ENCODE measurements at regions not wholly inside any gene's neighbourhood (a gene's known extent, or its start where the extent isn't known, plus 50 kb on each side); places are given as distances from the start of the nearest gene placed in this dataset.

- no peak for TF ChIP-seq POLR2A (IDR thresholded peaks at IDR 0.05; ENCODE audit: low read length)
- no peak for TF ChIP-seq GATA1 (IDR thresholded peaks at IDR 0.05; ENCODE audit: low read depth, low read length)
- no peak for DNase-seq
These were observed 689.4 kb downstream of the NOVA1 start for GRCh38 chr14:25908277-25909044.

- DNase-seq = no peak
- no peak for TF ChIP-seq POLR2A (IDR thresholded peaks at IDR 0.05; ENCODE audit: low read length)
- TF ChIP-seq GATA1 (IDR thresholded peaks at IDR 0.05; ENCODE audit: low read depth, low read length) = no peak
These were observed 693.4 kb downstream of the NOVA1 start for GRCh38 chr14:25904446-25904845.

GRCh38 chr14:25899197-25899596 lies 698.6 kb downstream of the NOVA1 start:
- DNase-seq = no peak
- no peak for TF ChIP-seq GATA1 (IDR thresholded peaks at IDR 0.05; ENCODE audit: low read depth, low read length)
- no peak for TF ChIP-seq POLR2A (IDR thresholded peaks at IDR 0.05; ENCODE audit: low read length)

GRCh38 chr14:25896777-25897176 lies 701.1 kb downstream of the NOVA1 start:
- no peak for DNase-seq
- TF ChIP-seq POLR2A (IDR thresholded peaks at IDR 0.05; ENCODE audit: low read length) (no peak), GATA1 (IDR thresholded peaks at IDR 0.05; ENCODE audit: low read depth, low read length) (no peak)

GRCh38 chr14:25895740-25896139 lies 702.1 kb downstream of the NOVA1 start:
- no peak for TF ChIP-seq POLR2A (IDR thresholded peaks at IDR 0.05; ENCODE audit: low read length)
- TF ChIP-seq GATA1 (IDR thresholded peaks at IDR 0.05; ENCODE audit: low read depth, low read length) = no peak
- no peak for DNase-seq

GRCh38 chr14:25887251-25887878 lies 710.5 kb downstream of the NOVA1 start:
- TF ChIP-seq POLR2A (IDR thresholded peaks at IDR 0.05; ENCODE audit: low read length) (no peak), GATA1 (IDR thresholded peaks at IDR 0.05; ENCODE audit: low read depth, low read length) (no peak)
- no peak for DNase-seq

- no peak for DNase-seq
- no peak for TF ChIP-seq GATA1 (IDR thresholded peaks at IDR 0.05; ENCODE audit: low read depth, low read length)
- TF ChIP-seq POLR2A (IDR thresholded peaks at IDR 0.05; ENCODE audit: low read length) = no peak
These were observed 713.2 kb downstream of the NOVA1 start for GRCh38 chr14:25884657-25885056.

GRCh38 chr14:25882899-25883298 lies 714.9 kb downstream of the NOVA1 start:
- no peak for DNase-seq
- TF ChIP-seq POLR2A (IDR thresholded peaks at IDR 0.05; ENCODE audit: low read length) (no peak), GATA1 (IDR thresholded peaks at IDR 0.05; ENCODE audit: low read depth, low read length) (no peak)

- no peak for TF ChIP-seq POLR2A (IDR thresholded peaks at IDR 0.05; ENCODE audit: low read length)
- TF ChIP-seq GATA1 (IDR thresholded peaks at IDR 0.05; ENCODE audit: low read depth, low read length) = no peak
- DNase-seq = no peak
These were observed 722.4 kb downstream of the NOVA1 start for GRCh38 chr14:25875475-25875874.

- no peak for DNase-seq
- TF ChIP-seq POLR2A (IDR thresholded peaks at IDR 0.05; ENCODE audit: low read length) = no peak
- no peak for TF ChIP-seq GATA1 (IDR thresholded peaks at IDR 0.05; ENCODE audit: low read depth, low read length)
These were observed 728.0 kb downstream of the NOVA1 start for GRCh38 chr14:25869854-25870253.

GRCh38 chr14:25868521-25869314 lies 729.1 kb downstream of the NOVA1 start:
- DNase-seq = no peak
- TF ChIP-seq GATA1 (IDR thresholded peaks at IDR 0.05; ENCODE audit: low read depth, low read length) = no peak
- no peak for TF ChIP-seq POLR2A (IDR thresholded peaks at IDR 0.05; ENCODE audit: low read length)

- no peak for DNase-seq
These were observed 736.4 kb downstream of the NOVA1 start for GRCh38 chr14:25861406-25861805.

GRCh38 chr14:25848601-25849000 lies 749.2 kb downstream of the NOVA1 start:
- no peak for DNase-seq

More at GRCh38 chr14:25861406-25861805, 736.4 kb downstream of the NOVA1 start:
- no peak for TF ChIP-seq GATA1 (IDR thresholded peaks at IDR 0.05; ENCODE audit: low read depth, low read length)
- no peak for TF ChIP-seq POLR2A (IDR thresholded peaks at IDR 0.05; ENCODE audit: low read length)

GRCh38 chr14:25846246-25846645 lies 751.6 kb downstream of the NOVA1 start:
- no peak for DNase-seq
- TF ChIP-seq POLR2A (IDR thresholded peaks at IDR 0.05; ENCODE audit: low read length) (no peak), GATA1 (IDR thresholded peaks at IDR 0.05; ENCODE audit: low read depth, low read length) (no peak)

More at GRCh38 chr14:25848601-25849000, 749.2 kb downstream of the NOVA1 start:
- no peak for TF ChIP-seq GATA1 (IDR thresholded peaks at IDR 0.05; ENCODE audit: low read depth, low read length)
- TF ChIP-seq POLR2A (IDR thresholded peaks at IDR 0.05; ENCODE audit: low read length) = no peak
